ENCODE measurements at regions not wholly inside any gene's neighbourhood (a gene's known extent, or its start where the extent isn't known, plus 50 kb on each side); places are given as distances from the start of the nearest gene placed in this dataset.

- CTCF ChIA-PET = interaction anchor here (1.1 to 1.5 kb wide), 3 partner anchors 9 to 113 kb away, joined by 3 to 4 read pairs (median 4); no protein-coding TSS in a partner anchor
- no peak for DNase-seq (ENCODE audit: extremely low spot score)
- no peak for TF ChIP-seq CTCF (IDR thresholded peaks at IDR 0.05; ENCODE audit: control extremely low read depth, extremely low read depth, low read depth, missing control alignments)
- POLR2A ChIA-PET = no interaction called here
Observed at GRCh38 chr20:63085151-63085861, 78.5 kb upstream of the BHLHE23 start.

GRCh38 chr20:63084563-63084927 is 77.8 kb upstream of the BHLHE23 start:
- TF ChIP-seq CTCF (IDR thresholded peaks at IDR 0.05; ENCODE audit: control extremely low read depth, extremely low read depth, low read depth, missing control alignments) = no peak
- POLR2A ChIA-PET = no interaction called here
- no peak for DNase-seq (ENCODE audit: extremely low spot score)
- CTCF ChIA-PET = interaction anchor here (1.1 to 1.5 kb wide), 2 partner anchors 10 to 112 kb away, joined by 3 to 4 read pairs; no protein-coding TSS in a partner anchor

- no peak for DNase-seq (ENCODE audit: extremely low spot score)
- TF ChIP-seq CTCF (IDR thresholded peaks at IDR 0.05; ENCODE audit: control extremely low read depth, extremely low read depth, low read depth, missing control alignments) = no peak
- ChIA-PET CTCF (no interaction called here), POLR2A (no interaction called here)
Observed at GRCh38 chr20:63083831-63084562, 77.2 kb upstream of the BHLHE23 start.

GRCh38 chr20:63082939-63083735 is 76.4 kb upstream of the BHLHE23 start:
- DNase-seq (ENCODE audit: extremely low spot score) = no peak
- TF ChIP-seq CTCF (IDR thresholded peaks at IDR 0.05; ENCODE audit: control extremely low read depth, extremely low read depth, low read depth, missing control alignments) = no peak
- CTCF ChIA-PET = interaction anchor here (1.4 kb wide), 1 partner anchor 103 kb away, joined by 3 read pairs; no protein-coding TSS in a partner anchor
- POLR2A ChIA-PET = no interaction called here

GRCh38 chr20:63082308-63082938 is 75.7 kb upstream of the BHLHE23 start:
- POLR2A ChIA-PET = no interaction called here
- DNase-seq (ENCODE audit: extremely low spot score) = peak; percentile 79
- TF ChIP-seq CTCF (IDR thresholded peaks at IDR 0.05; ENCODE audit: control extremely low read depth, extremely low read depth, low read depth, missing control alignments) = no peak
- CTCF ChIA-PET = interaction anchor here (1.4 kb wide), 1 partner anchor 102 kb away, joined by 3 read pairs; no protein-coding TSS in a partner anchor

GRCh38 chr20:63081831-63082230 is 75.1 kb upstream of the BHLHE23 start:
- CTCF ChIA-PET = interaction anchor here (1.0 to 1.4 kb wide), 2 partner anchors 26 to 101 kb away, joined by 3 read pairs; no protein-coding TSS in a partner anchor
- TF ChIP-seq CTCF (IDR thresholded peaks at IDR 0.05; ENCODE audit: control extremely low read depth, extremely low read depth, low read depth, missing control alignments) = no peak
- POLR2A ChIA-PET = no interaction called here
- DNase-seq (ENCODE audit: extremely low spot score) = no peak
